HepG2 (cell line): ENCODE measurements at regions not wholly inside any gene's neighbourhood (a gene's known extent, or its start where the extent isn't known, plus 50 kb on each side); places are given as distances from the start of the nearest gene placed in this dataset.

Source experiments
- ATAC-seq: fragments of 200-7000 bp; cut with Tn5 transposase; 3 replicates; pipeline ENCODE4 v1.9.1; 2020; ENCODE audit warnings: mild to moderate bottlenecking, moderate library complexity
- BruUV-seq: library from RNA; stranded (reverse); fragments of 400-500 nt; replicated peaks from 2 replicates; lab custom pipeline; 2021; lab: Mats Ljungman, UMichigan
- CTCF ChIA-PET: fragments of 300-600 bp; formaldehyde crosslinking; extraction: SDS; loops from one replicate; lab custom pipeline; 2021; ENCODE audit warnings: low total read pairs, inconsistent platforms, low intra/inter-chr PET ratio; lab: Yijun Ruan, JAX
- POLR2A ChIA-PET: fragments of 350-600 bp; sonication (Branson Sonifier 250); formaldehyde crosslinking; loops from one replicate; lab custom pipeline; 2020; ENCODE audit warnings: antibody characterized with exemption, inconsistent platforms; lab: Yijun Ruan, JAX
- DNase-seq: peaks from one replicate; pipeline ENCODE4 v3.0.0-alpha.2; 2015; ENCODE audit warnings: low spot score
- FAIRE-seq: peaks from 3 replicates; lab custom pipeline; 2011; peaks lifted over from hg19 to GRCh38; lab: Jason Lieb, UNC
- H2AFZ ChIP-seq: one replicate; pipeline ENCODE4 v1.6.1; 2011; ENCODE audit warnings: low read length, inconsistent platforms
- H3K27ac ChIP-seq: fragments of 300-600 bp; 3 replicates; pipeline ENCODE4 v1.8.0; 2011; ENCODE audit warnings: mixed run types, mild to moderate bottlenecking, mixed read lengths, low read length, inconsistent platforms; ENCODE audit not compliant: insufficient read depth; ENCODE audit errors: extremely low read length
- H3K27me3 ChIP-seq, 2 experiments: fragments of 200-600 bp in 1 of 2; 2 replicates in 1 of 2; 3 replicates in 1 of 2; pipeline versions ENCODE4 v1.6.0 to v1.8.0; 2011; ENCODE audit warnings: low read length in 2 of 2, mild to moderate bottlenecking in 2 of 2, moderate library complexity in 2 of 2, inconsistent platforms in 1 of 2; ENCODE audit not compliant: insufficient read depth in 2 of 2, control insufficient read depth in 1 of 2
- H3K36me3 ChIP-seq, 2 experiments: fragments of 200-600 bp in 1 of 2; replicated peaks in 1 of 2; 2 replicates in 1 of 2; 3 replicates in 1 of 2; pipeline versions ENCODE4 v1.5.1 to v1.8.0; 2011; ENCODE audit warnings: low read length in 2 of 2, inconsistent platforms in 1 of 2; ENCODE audit not compliant: insufficient read depth in 2 of 2, control insufficient read depth in 1 of 2
- H3K4me1 ChIP-seq: 2 replicates; pipeline ENCODE4 v1.5.1; 2012; ENCODE audit warnings: low read length, inconsistent platforms; ENCODE audit not compliant: insufficient read depth
- H3K4me2 ChIP-seq: 2 replicates; pipeline ENCODE4 v1.6.0; 2011; ENCODE audit warnings: low read depth, low read length, inconsistent platforms
- H3K4me3 ChIP-seq, 3 experiments: fragments of 200-600 bp in 1 of 3; sonication (generic), shearing (Covaris generic) in 1 of 3; replicated peaks in 1 of 3; 2 replicates each; pipeline ENCODE4 v1.5.1; 2011 to 2016; ENCODE audit warnings: low read length in 3 of 3, inconsistent platforms in 2 of 3, low read depth in 2 of 3, mild to moderate bottlenecking in 2 of 3, control low read depth in 1 of 3, mixed read lengths in 1 of 3; ENCODE audit not compliant: insufficient read depth in 1 of 3
- H3K79me2 ChIP-seq: one replicate; pipeline ENCODE4 v1.6.1; 2011; ENCODE audit warnings: low read length, inconsistent platforms; ENCODE audit not compliant: insufficient read depth
- H3K9ac ChIP-seq: 2 replicates; pipeline ENCODE4 v1.6.0; 2011; ENCODE audit warnings: mild to moderate bottlenecking, low read depth, low read length, inconsistent platforms; ENCODE audit not compliant: insufficient read depth
- H3K9me3 ChIP-seq: 2 replicates; pipeline ENCODE4 v1.5.1; 2012; ENCODE audit warnings: mild to moderate bottlenecking, low read length
- H4K20me1 ChIP-seq: 2 replicates; pipeline ENCODE4 v1.6.0; 2011; ENCODE audit warnings: inconsistent platforms, mild to moderate bottlenecking, low read length, moderate library complexity; ENCODE audit not compliant: insufficient read depth
- ARID3A ChIP-seq: IDR thresholded peaks from 2 replicates; pipeline ENCODE4 v1.6.1; 2012; ENCODE audit warnings: low read depth, low read length, improper control_type of control experiment
- ATF7 ChIP-seq, 2 experiments: fragments of 450-650 bp in 1 of 2; sonication (generic) in 1 of 2; formaldehyde crosslinking in 1 of 2; IDR thresholded peaks; 2 replicates each; pipeline versions ENCODE4 v1.4.0 to v1.6.1; 2016 to 2020; ENCODE audit warnings: antibody characterized with exemption in 1 of 2, mild to moderate bottlenecking in 1 of 2, missing genetic modification reagents in 1 of 2
- MED13 ChIP-seq: sonication (generic); formaldehyde crosslinking; IDR thresholded peaks from 2 replicates; pipeline ENCODE4 v1.5.0; 2020; ENCODE audit warnings: missing genetic modification reagents
- NCOA5 ChIP-seq: sonication (generic); formaldehyde crosslinking; IDR thresholded peaks from 2 replicates; pipeline ENCODE4 v1.4.0; 2020; ENCODE audit warnings: missing genetic modification reagents
- THAP11 ChIP-seq: IDR thresholded peaks from 2 replicates; pipeline ENCODE4 v1.6.1; 2016; ENCODE audit warnings: missing biosample characterization, missing genetic modification reagents
- TOPORS ChIP-seq: sonication (generic); formaldehyde crosslinking; IDR thresholded peaks from 2 replicates; pipeline ENCODE4 v1.8.0; 2023; ENCODE audit warnings: mild to moderate bottlenecking, missing genetic modification reagents
- ZC3H4 ChIP-seq: sonication (generic); formaldehyde crosslinking; IDR thresholded peaks from 2 replicates; pipeline ENCODE4 v1.4.0; 2020; ENCODE audit warnings: missing genetic modification reagents, borderline replicate concordance
- ZNF563 ChIP-seq: sonication (generic); formaldehyde crosslinking; IDR thresholded peaks from 2 replicates; pipeline ENCODE4 v1.8.0; 2022; ENCODE audit warnings: mild to moderate bottlenecking, moderate library complexity, missing genetic modification reagents
- ZNF788 ChIP-seq: sonication (generic); formaldehyde crosslinking; IDR thresholded peaks from 2 replicates; pipeline ENCODE4 v1.5.0; 2020; ENCODE audit warnings: mild to moderate bottlenecking, missing genetic modification reagents, borderline replicate concordance
- ZSCAN21 ChIP-seq: sonication (generic); formaldehyde crosslinking; IDR thresholded peaks from 2 replicates; pipeline ENCODE4 v1.8.0; 2022; ENCODE audit warnings: mild to moderate bottlenecking, missing genetic modification reagents, moderate library complexity, borderline replicate concordance
- ZSCAN29 ChIP-seq: sonication (generic); formaldehyde crosslinking; conservative IDR thresholded peaks from 2 replicates; pipeline ENCODE4 v1.4.0; 2020; ENCODE audit warnings: mild to moderate bottlenecking, missing genetic modification reagents
- WGBS: methylation state at CpG from one replicate; pipeline ENCODE4 v1.1.6; 2017; ENCODE audit warnings: low lambda C conversion rate; 5-methylcytosine and 5-hydroxymethylcytosine counted together
- in situ Hi-C: cut with HindIII; loops from 2 replicates; pipeline ENCODE4 v1.10.0; 2017; ENCODE audit warnings: low pct_unique_long_range_greater_than_20kb; ENCODE audit not compliant: extremely low pct_ligation_motif_present
- intact Hi-C: fragments of 100-400 bp; cut with micrococcal nuclease; formaldehyde crosslinking; loops from one replicate; pipeline ENCODE4 v1.10.0; 2022; ENCODE audit not compliant: unreplicated experiment

- Histone ChIP-seq H3K79me2 (no peaks in the 10 kb centered on the region), H3K27ac (no peak overlapping the region), H2AFZ (no peak overlapping the region), H3K36me3 (no peaks in the 10 kb centered on the region), H3K9me3 (no peaks in the 10 kb centered on the region), H3K4me2 (no peak overlapping the region), H3K27me3 (no peaks in the 10 kb centered on the region), H4K20me1 (no peaks in the 10 kb centered on the region), H3K4me3 (no peak overlapping the region), H3K4me1 (no peaks in the 10 kb centered on the region), H3K9ac (no peak overlapping the region)
- no peak for TF ChIP-seq TOPORS (CRISPR knock-in tag)
- no peak for TF ChIP-seq ZNF563
- TF ChIP-seq ZNF788 (CRISPR knock-in tag) = no peak
- TF ChIP-seq THAP11 (CRISPR knock-in tag) = no peak
- TF ChIP-seq ARID3A = no peak
- TF ChIP-seq ZSCAN29 (CRISPR knock-in tag) = no peak
- no TSS peak for BruUV-seq
- no peak for FAIRE-seq
- in situ Hi-C loops = no loop called here
- 0% methylated on average over 1 of the region's 1 CpG for WGBS
- intact Hi-C loops = no loop called here
- DNase-seq = no peak
- ChIA-PET POLR2A (no interaction called here), CTCF (no interaction called here)
- no peak for ATAC-seq
These were observed 60.3 kb upstream of the CCDC85A start for GRCh38 chr2:56123538-56123937.

- no peaks in the 10 kb centered on the region for H3K27me3 ChIP-seq
- 3% methylated on average over 1 of the region's 1 CpG for WGBS
- no peak overlapping the region for H3K4me3 ChIP-seq
- H3K36me3 ChIP-seq = no peaks in the 10 kb centered on the region
- H3K9me3 ChIP-seq = no peaks in the 10 kb centered on the region
- CTCF ChIA-PET = no interaction called here
- POLR2A ChIA-PET = no interaction called here
- FAIRE-seq = no peak
- H3K4me2 ChIP-seq = no peak overlapping the region
- TF ChIP-seq ZSCAN21 (CRISPR knock-in tag) = no peak
- TF ChIP-seq NCOA5 (CRISPR knock-in tag) = no peak
- no peak for TF ChIP-seq MED13
- TF ChIP-seq ZC3H4 = no peak
- peak; percentile 71 for TF ChIP-seq ATF7 (IDR thresholded peaks at IDR 0.05)
- no peak for TF ChIP-seq ATF7 (CRISPR knock-in tag; IDR thresholded peaks at IDR 0.05)
- no peaks in the 10 kb centered on the region for H3K79me2 ChIP-seq
- no peak overlapping the region for H3K27ac ChIP-seq
- no peak overlapping the region for H2AFZ ChIP-seq
- BruUV-seq = no TSS peak
- H4K20me1 ChIP-seq = no peaks in the 10 kb centered on the region
- H3K4me1 ChIP-seq = no peaks in the 10 kb centered on the region
- DNase-seq = no peak
- intact Hi-C loops (no loop called here), in situ Hi-C loops (no loop called here)
- no peak overlapping the region for H3K9ac ChIP-seq
- ATAC-seq = no peak
These were observed 56.8 kb upstream of the CCDC85A start for GRCh38 chr2:56127010-56127409.
